HepG2 (cell line): ENCODE measurements at regions not wholly inside any gene's neighbourhood (a gene's known extent, or its start where the extent isn't known, plus 50 kb on each side); places are given as distances from the start of the nearest gene placed in this dataset.

Experiments
- EP300 ChIP-seq, 3 experiments: sonication (generic) in 1 of 3; formaldehyde crosslinking in 1 of 3; IDR thresholded peaks; 2 replicates each; pipeline versions ENCODE4 v1.5.1 to v1.6.1; 2011 to 2020; ENCODE audit warnings: low read depth in 2 of 3, low read length in 2 of 3, borderline replicate concordance in 1 of 3, improper control_type of control experiment in 1 of 3, mild to moderate bottlenecking in 1 of 3, missing genetic modification reagents in 1 of 3, moderate library complexity in 1 of 3
- FOXK1 ChIP-seq: sonication (generic); formaldehyde crosslinking; IDR thresholded peaks from 2 replicates; pipeline ENCODE4 v1.4.0; 2020; ENCODE audit warnings: low read depth, missing genetic modification reagents, borderline replicate concordance
- IKZF1 ChIP-seq: fragments of 450-650 bp; IDR thresholded peaks from 2 replicates; pipeline ENCODE4 v1.7.1; 2016
- JUNB ChIP-seq: sonication (generic); formaldehyde crosslinking; IDR thresholded peaks from 2 replicates; pipeline ENCODE4 v1.8.0; 2022; ENCODE audit warnings: missing genetic modification reagents, mild to moderate bottlenecking, borderline replicate concordance
- NR2C2 ChIP-seq: sonication (generic); formaldehyde crosslinking; IDR thresholded peaks from 2 replicates; pipeline ENCODE4 v1.4.0; 2020; ENCODE audit warnings: missing genetic modification reagents, mild to moderate bottlenecking, moderate library complexity, borderline replicate concordance
- TF ChIP-seq, protein P1 (sequence below), 2 experiments: sonication (generic) in 1 of 2; formaldehyde crosslinking in 1 of 2; IDR thresholded peaks; 2 replicates each; pipeline versions ENCODE4 v1.5.1 to v1.6.1; 2011 to 2020; ENCODE audit warnings: borderline replicate concordance in 1 of 2, low read depth in 1 of 2, low read length in 1 of 2, mild to moderate bottlenecking in 1 of 2, missing genetic modification reagents in 1 of 2, moderate library complexity in 1 of 2
- TF ChIP-seq, protein P2 (sequence below): sonication (generic); formaldehyde crosslinking; IDR thresholded peaks from 2 replicates; pipeline ENCODE4 v1.5.0; 2020; ENCODE audit warnings: mild to moderate bottlenecking, missing genetic modification reagents, moderate library complexity

DNA sequence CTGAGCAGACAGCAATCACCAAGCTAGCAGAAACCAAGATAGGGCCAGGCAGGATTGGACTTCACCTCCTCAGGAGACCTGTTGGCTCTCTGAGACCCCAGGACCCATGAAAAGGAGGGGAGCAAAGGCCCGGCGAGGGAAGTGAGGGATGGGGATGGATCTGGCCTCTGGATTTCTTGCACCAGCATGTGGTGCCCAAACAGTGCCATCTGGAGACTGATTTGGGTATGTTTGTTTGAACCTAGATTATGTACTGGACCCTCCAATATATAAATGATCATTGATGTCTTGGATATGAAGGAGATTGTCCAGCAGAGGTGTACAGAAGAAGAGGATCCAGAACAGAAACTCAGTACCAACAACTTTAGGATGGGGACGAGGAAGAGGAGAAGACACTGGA is 83.4 kb upstream of the LY86 start:
- TF ChIP-seq FOXK1 (CRISPR knock-in tag) (no peak), IKZF1 (no peak), JUNB (CRISPR knock-in tag) (no peak), NR2C2 (CRISPR knock-in tag) (no peak), EP300 (IDR thresholded peaks at IDR 0.05; ENCODE audit: low read depth in 2 of 2, low read length in 2 of 2) (no peak), EP300 (CRISPR knock-in tag; IDR thresholded peaks at IDR 0.05; ENCODE audit: borderline replicate concordance) (no peak)
- TF ChIP-seq, protein P1, sequence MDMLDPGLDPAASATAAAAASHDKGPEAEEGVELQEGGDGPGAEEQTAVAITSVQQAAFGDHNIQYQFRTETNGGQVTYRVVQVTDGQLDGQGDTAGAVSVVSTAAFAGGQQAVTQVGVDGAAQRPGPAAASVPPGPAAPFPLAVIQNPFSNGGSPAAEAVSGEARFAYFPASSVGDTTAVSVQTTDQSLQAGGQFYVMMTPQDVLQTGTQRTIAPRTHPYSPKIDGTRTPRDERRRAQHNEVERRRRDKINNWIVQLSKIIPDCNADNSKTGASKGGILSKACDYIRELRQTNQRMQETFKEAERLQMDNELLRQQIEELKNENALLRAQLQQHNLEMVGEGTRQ (IDR thresholded peaks at IDR 0.05; ENCODE audit: low read depth, low read length): no peak
- TF ChIP-seq, protein P1 (CRISPR knock-in tag; IDR thresholded peaks at IDR 0.05; ENCODE audit: borderline replicate concordance): no peak
- TF ChIP-seq, protein P2, sequence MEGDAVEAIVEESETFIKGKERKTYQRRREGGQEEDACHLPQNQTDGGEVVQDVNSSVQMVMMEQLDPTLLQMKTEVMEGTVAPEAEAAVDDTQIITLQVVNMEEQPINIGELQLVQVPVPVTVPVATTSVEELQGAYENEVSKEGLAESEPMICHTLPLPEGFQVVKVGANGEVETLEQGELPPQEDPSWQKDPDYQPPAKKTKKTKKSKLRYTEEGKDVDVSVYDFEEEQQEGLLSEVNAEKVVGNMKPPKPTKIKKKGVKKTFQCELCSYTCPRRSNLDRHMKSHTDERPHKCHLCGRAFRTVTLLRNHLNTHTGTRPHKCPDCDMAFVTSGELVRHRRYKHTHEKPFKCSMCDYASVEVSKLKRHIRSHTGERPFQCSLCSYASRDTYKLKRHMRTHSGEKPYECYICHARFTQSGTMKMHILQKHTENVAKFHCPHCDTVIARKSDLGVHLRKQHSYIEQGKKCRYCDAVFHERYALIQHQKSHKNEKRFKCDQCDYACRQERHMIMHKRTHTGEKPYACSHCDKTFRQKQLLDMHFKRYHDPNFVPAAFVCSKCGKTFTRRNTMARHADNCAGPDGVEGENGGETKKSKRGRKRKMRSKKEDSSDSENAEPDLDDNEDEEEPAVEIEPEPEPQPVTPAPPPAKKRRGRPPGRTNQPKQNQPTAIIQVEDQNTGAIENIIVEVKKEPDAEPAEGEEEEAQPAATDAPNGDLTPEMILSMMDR (CRISPR knock-in tag): no peak
